Mesothelial cell of epicardium (in vitro differentiated cells): ENCODE measurements at regions not wholly inside any gene's neighbourhood (a gene's known extent, or its start where the extent isn't known, plus 50 kb on each side); places are given as distances from the start of the nearest gene placed in this dataset.

Experiments
- DNase-seq, 2 experiments: peaks; one replicate each; pipeline ENCODE4 v3.0.0; 2021; ENCODE audit warnings: low spot score in 2 of 2; ENCODE audit not compliant: unreplicated experiment in 2 of 2
- H3K27ac Mint-ChIP-seq: 2 replicates; pipeline ENCODE4 v1.8.0; 2021; ENCODE audit warnings: mixed read lengths
- H3K27me3 Mint-ChIP-seq: 2 replicates; pipeline ENCODE4 v1.8.0; 2021; ENCODE audit warnings: low read depth, mixed read lengths
- H3K36me3 Mint-ChIP-seq: 2 replicates; pipeline ENCODE4 v1.8.0; 2021; ENCODE audit warnings: mixed read lengths
- H3K4me1 Mint-ChIP-seq: 2 replicates; pipeline ENCODE4 v1.8.0; 2021; ENCODE audit warnings: mixed read lengths
- H3K4me3 Mint-ChIP-seq: 2 replicates; pipeline ENCODE4 v1.8.0; 2021; ENCODE audit warnings: mild to moderate bottlenecking, moderate library complexity, mixed read lengths
- H3K9me3 Mint-ChIP-seq: 2 replicates; pipeline ENCODE4 v1.8.0; 2021; ENCODE audit warnings: mixed read lengths
- TF ChIP-seq, protein P1 (sequence below): fragments of 200-600 bp; sonication (generic); IDR thresholded peaks from one replicate; pipeline ENCODE4 v1.5.0; 2021; ENCODE audit warnings: antibody characterized with exemption; ENCODE audit not compliant: unreplicated experiment

- no peak overlapping the region for H3K4me3 Mint-ChIP-seq
- H3K27ac Mint-ChIP-seq = no peak overlapping the region
- peaks cover 6% of the 10 kb centered on the region for H3K4me1 Mint-ChIP-seq
- DNase-seq = no peak
- TF ChIP-seq, protein P1, sequence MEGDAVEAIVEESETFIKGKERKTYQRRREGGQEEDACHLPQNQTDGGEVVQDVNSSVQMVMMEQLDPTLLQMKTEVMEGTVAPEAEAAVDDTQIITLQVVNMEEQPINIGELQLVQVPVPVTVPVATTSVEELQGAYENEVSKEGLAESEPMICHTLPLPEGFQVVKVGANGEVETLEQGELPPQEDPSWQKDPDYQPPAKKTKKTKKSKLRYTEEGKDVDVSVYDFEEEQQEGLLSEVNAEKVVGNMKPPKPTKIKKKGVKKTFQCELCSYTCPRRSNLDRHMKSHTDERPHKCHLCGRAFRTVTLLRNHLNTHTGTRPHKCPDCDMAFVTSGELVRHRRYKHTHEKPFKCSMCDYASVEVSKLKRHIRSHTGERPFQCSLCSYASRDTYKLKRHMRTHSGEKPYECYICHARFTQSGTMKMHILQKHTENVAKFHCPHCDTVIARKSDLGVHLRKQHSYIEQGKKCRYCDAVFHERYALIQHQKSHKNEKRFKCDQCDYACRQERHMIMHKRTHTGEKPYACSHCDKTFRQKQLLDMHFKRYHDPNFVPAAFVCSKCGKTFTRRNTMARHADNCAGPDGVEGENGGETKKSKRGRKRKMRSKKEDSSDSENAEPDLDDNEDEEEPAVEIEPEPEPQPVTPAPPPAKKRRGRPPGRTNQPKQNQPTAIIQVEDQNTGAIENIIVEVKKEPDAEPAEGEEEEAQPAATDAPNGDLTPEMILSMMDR = no peak
- H3K9me3 Mint-ChIP-seq = peaks cover 6% of the 10 kb centered on the region
- H3K27me3 Mint-ChIP-seq = no peaks in the 10 kb centered on the region
- no peaks in the 10 kb centered on the region for H3K36me3 Mint-ChIP-seq
Measured at GRCh38 chr4:181176306-181176705, 1066.9 kb upstream of the TENM3 start.

GRCh38 chr4:181181331-181181730, 1061.9 kb upstream of the TENM3 start:
- no peaks in the 10 kb centered on the region for H3K27me3 Mint-ChIP-seq
- DNase-seq = no peak
- TF ChIP-seq, protein P1 = no peak
- H3K4me3 Mint-ChIP-seq = no peak overlapping the region
- H3K4me1 Mint-ChIP-seq = peaks cover 6% of the 10 kb centered on the region
- peaks cover 8% of the 10 kb centered on the region for H3K36me3 Mint-ChIP-seq
- H3K27ac Mint-ChIP-seq = no peak overlapping the region
- H3K9me3 Mint-ChIP-seq = peaks cover 12% of the 10 kb centered on the region

DNA sequence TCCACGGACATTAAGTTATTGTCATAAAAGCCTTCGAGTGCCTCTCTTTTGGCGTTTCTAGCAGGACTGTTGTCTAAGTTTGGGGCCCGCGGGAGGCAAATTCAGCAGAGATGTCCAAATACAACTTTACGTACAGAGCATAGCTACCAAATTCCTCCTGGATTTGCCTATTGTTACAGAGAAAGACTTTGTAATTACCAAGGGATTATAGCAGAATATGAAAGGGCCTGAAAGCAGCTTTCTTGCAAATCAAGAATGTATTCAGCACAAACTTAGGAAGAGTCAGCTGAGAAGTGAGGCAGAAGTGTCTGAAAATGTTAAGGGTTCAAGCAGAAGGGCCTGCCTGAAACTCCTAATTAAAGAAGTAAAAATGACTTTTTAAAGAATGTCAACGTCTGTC, 1053.5 kb upstream of the TENM3 start:
- no peak overlapping the region for H3K4me3 Mint-ChIP-seq
- TF ChIP-seq, protein P1 = no peak
- peaks cover 12% of the 10 kb centered on the region for H3K9me3 Mint-ChIP-seq
- no peak overlapping the region for H3K27ac Mint-ChIP-seq
- no peaks in the 10 kb centered on the region for H3K4me1 Mint-ChIP-seq
- DNase-seq = no peak
- no peaks in the 10 kb centered on the region for H3K27me3 Mint-ChIP-seq
- H3K36me3 Mint-ChIP-seq = peaks cover 6% of the 10 kb centered on the region

DNA sequence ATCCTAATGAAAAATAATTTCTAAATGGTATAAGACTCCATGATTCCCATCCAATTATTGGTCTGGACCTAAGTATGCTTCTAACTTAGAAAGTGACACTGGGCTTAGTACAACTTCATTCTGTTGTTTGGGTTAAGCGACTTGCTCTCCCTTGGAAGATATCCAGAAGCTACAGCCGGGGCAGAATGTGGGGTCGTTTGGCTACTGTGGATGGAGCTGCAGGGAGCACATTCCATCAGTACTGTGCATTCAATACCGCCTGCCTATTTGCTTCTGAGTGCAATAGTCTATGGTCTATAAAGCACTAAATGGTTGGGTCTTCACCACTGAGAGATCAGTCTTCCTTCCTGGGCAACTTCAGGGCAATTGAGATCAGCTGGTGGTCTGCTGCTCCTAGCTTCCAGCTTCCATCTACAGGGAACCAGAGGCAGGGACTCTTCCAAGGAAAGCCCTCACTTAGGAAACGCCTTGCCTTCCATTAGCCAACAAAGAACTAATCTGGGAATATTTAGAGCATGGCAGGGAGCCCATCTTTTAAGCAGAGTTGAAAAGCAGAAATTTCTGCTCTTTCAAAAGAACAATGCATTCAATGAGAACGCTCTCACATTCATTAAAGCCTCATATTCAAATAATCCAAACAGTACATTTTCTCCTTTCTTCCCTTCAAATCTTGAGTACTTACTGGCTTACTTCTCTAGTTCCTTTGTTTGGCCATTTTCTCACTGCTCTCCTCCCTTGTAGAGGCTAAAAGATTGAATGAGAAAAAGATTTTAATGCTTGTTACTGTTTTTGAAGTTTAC, 1049.9 kb upstream of the TENM3 start:
- Mint-ChIP-seq H3K27me3 (no peaks in the 10 kb centered on the region), H3K4me3 (no peak overlapping the region), H3K9me3 (no peaks in the 10 kb centered on the region), H3K4me1 (no peaks in the 10 kb centered on the region), H3K27ac (no peak overlapping the region), H3K36me3 (no peaks in the 10 kb centered on the region)
- TF ChIP-seq, protein P1 = no peak
- no peak for DNase-seq

DNA sequence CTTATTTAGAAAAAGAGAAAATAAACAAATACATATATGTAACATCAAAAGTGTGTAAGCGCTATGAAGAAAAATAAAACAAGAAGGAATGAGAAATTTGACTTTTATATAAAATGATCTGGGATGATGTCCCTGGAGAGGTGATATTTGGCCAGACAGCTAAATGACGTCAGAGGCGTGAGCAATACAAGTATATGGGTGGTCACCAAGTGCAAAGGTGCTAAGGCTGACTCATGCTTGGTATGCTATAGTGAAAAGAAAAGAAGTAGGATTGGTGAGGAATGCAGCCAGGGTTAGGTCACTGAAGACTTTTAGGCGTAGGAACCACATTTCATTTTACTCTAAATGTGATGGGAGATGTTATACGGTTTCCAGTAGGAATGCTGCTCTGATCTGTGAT, 1049.1 kb upstream of the TENM3 start:
- Mint-ChIP-seq H3K27me3 (peaks cover 3% of the 10 kb centered on the region), H3K36me3 (no peaks in the 10 kb centered on the region), H3K4me1 (no peaks in the 10 kb centered on the region), H3K27ac (no peak overlapping the region), H3K4me3 (no peak overlapping the region), H3K9me3 (no peaks in the 10 kb centered on the region)
- TF ChIP-seq, protein P1 = no peak
- no peak for DNase-seq

- Mint-ChIP-seq H3K27me3 (peaks cover 3% of the 10 kb centered on the region), H3K4me1 (no peaks in the 10 kb centered on the region), H3K36me3 (no peaks in the 10 kb centered on the region), H3K4me3 (no peak overlapping the region), H3K9me3 (no peaks in the 10 kb centered on the region), H3K27ac (no peak overlapping the region)
- TF ChIP-seq, protein P1 = no peak
- no peak for DNase-seq
Measured at GRCh38 chr4:181200076-181200475, 1043.1 kb upstream of the TENM3 start.
